SH-SY5Y (cell line): ENCODE measurements at regions not wholly inside any gene's neighbourhood (a gene's known extent, or its start where the extent isn't known, plus 50 kb on each side); places are given as distances from the start of the nearest gene placed in this dataset.

Source experiments
- GATA2 ChIP-seq: IDR thresholded peaks from 2 replicates; pipeline ENCODE4 v1.6.1; 2011; ENCODE audit warnings: mild to moderate bottlenecking, low read depth, low read length
- GATA3 ChIP-seq: IDR thresholded peaks from 2 replicates; pipeline ENCODE4 v1.6.1; 2011; ENCODE audit warnings: low read depth, mild to moderate bottlenecking, low read length, moderate library complexity

DNA sequence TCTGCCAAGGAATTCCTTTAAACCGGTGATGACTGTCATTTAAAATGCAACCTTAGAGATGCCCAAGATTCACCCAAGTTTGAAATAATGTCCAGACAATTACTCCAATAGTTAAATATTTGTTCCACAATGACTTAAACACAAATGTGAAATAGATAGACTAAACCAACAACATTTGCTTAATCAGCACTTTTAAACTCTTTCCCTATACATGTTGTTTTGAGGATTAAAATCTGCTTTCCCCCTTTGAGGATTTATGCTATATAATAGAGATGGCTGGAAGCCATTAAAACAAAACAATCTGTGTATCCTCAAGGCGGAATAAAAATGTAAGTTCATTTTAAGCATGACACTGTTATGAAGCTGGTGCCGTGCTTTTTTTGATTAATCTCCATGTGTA is 297.8 kb upstream of the RSPO3 start:
- TF ChIP-seq GATA2 (no peak), GATA3 (no peak)
